NB4 (cell line): ENCODE measurements at regions not wholly inside any gene's neighbourhood (a gene's known extent, or its start where the extent isn't known, plus 50 kb on each side); places are given as distances from the start of the nearest gene placed in this dataset.

Experiments
- DNase-seq: peaks from one replicate; pipeline ENCODE4 v3.0.0; 2010; ENCODE audit warnings: low read depth
- H3K4me3 ChIP-seq: one replicate; pipeline ENCODE4 v1.5.1; 2011; ENCODE audit warnings: mild to moderate bottlenecking, low read depth, low read length, moderate library complexity
- MAX ChIP-seq: IDR thresholded peaks from 2 replicates; pipeline ENCODE4 v1.6.1; 2011; ENCODE audit warnings: low read depth, low read length
- MYC ChIP-seq: IDR thresholded peaks from 2 replicates; pipeline ENCODE4 v1.6.1; 2011; ENCODE audit warnings: low read depth, low read length
- POLR2A ChIP-seq: IDR thresholded peaks from 2 replicates; pipeline ENCODE4 v1.6.1; 2011; ENCODE audit warnings: mild to moderate bottlenecking; ENCODE audit not compliant: insufficient read length; ENCODE audit errors: extremely low read depth
- TF ChIP-seq, protein P1 (sequence below): IDR thresholded peaks from one replicate; pipeline ENCODE4 v1.5.1; 2012; ENCODE audit warnings: low read depth, low read length

GRCh38 chr7:24141874-24142509, 142.0 kb upstream of the NPY start:
- no peak for DNase-seq
- TF ChIP-seq POLR2A, result no peak
- TF ChIP-seq MAX, result no peak
- no peak for TF ChIP-seq MYC
- TF ChIP-seq, protein P1, sequence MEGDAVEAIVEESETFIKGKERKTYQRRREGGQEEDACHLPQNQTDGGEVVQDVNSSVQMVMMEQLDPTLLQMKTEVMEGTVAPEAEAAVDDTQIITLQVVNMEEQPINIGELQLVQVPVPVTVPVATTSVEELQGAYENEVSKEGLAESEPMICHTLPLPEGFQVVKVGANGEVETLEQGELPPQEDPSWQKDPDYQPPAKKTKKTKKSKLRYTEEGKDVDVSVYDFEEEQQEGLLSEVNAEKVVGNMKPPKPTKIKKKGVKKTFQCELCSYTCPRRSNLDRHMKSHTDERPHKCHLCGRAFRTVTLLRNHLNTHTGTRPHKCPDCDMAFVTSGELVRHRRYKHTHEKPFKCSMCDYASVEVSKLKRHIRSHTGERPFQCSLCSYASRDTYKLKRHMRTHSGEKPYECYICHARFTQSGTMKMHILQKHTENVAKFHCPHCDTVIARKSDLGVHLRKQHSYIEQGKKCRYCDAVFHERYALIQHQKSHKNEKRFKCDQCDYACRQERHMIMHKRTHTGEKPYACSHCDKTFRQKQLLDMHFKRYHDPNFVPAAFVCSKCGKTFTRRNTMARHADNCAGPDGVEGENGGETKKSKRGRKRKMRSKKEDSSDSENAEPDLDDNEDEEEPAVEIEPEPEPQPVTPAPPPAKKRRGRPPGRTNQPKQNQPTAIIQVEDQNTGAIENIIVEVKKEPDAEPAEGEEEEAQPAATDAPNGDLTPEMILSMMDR, result no peak

DNA sequence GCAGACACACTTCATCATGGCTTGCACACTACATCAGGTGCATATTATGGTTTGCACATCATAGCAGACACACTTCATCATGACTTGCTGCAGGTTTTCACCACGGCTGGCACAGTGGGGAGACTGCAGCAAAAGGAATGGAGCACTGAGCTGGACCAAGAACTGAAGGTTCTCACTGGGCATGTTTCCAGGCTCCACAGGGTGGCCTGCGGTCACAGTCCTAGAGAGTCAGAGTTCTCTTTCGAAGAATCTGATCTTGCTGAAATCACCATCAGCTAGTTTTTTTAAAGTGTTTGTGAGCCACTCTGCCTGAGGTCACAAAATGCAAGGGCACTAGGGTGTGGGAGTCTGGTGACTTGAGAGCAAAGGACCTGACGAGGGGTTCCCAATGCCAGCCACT, 140.4 kb upstream of the NPY start:
- no peak overlapping the region for H3K4me3 ChIP-seq
- DNase-seq, result no peak

More at GRCh38 chr7:24141874-24142509, 142.0 kb upstream of the NPY start:
- H3K4me3 ChIP-seq, result no peak overlapping the region

GRCh38 chr7:24151944-24152343, 132.0 kb upstream of the NPY start:
- TF ChIP-seq, protein P1, result no peak
- TF ChIP-seq POLR2A, result no peak
- no peak for TF ChIP-seq MYC
- no peak overlapping the region for H3K4me3 ChIP-seq
- no peak for DNase-seq

More for the DNA sequence above, 140.4 kb upstream of the NPY start:
- TF ChIP-seq MYC, result no peak
- TF ChIP-seq MAX, result no peak
- no peak for TF ChIP-seq POLR2A
- TF ChIP-seq, protein P1, result no peak

- H3K4me3 ChIP-seq, result no peak overlapping the region
- TF ChIP-seq MYC (no peak), POLR2A (no peak), MAX (no peak)
- TF ChIP-seq, protein P1, result no peak
- no peak for DNase-seq
Measured at GRCh38 chr7:24152356-24152755, 131.6 kb upstream of the NPY start.

GRCh38 chr7:24152877-24153472, 131.0 kb upstream of the NPY start:
- no peak for DNase-seq
- H3K4me3 ChIP-seq, result no peak overlapping the region
- TF ChIP-seq, protein P1, result no peak
- TF ChIP-seq MAX (no peak), POLR2A (no peak), MYC (no peak)
